ENCODE measurements at regions not wholly inside any gene's neighbourhood (a gene's known extent, or its start where the extent isn't known, plus 50 kb on each side); places are given as distances from the start of the nearest gene placed in this dataset.

DNA sequence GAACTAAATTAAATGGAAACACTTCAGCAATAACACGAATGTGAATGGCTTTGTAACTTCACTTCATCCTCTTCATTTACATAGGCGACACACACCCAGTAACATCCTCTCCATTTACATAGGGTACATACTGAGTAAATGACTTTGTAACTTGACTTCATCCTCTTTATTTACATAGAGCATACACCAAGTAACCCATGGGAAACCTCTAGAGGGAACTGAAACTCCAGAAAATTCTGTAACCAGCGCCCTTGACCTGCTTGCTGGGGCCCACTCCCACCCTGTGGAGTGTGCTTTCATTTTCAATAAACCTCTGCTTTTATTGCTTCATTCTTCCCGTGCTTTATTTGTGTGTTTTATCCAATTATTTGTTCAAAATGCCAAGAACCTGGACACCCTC is 81.6 kb upstream of the OPRM1 start:
- WGBS (ENCODE audit: extremely low coverage, insufficient coverage, low lambda C conversion rate): no CpG with 5 or more reads among the region's 4 CpGs
- no peak overlapping the region for H3K4ac ChIP-seq (ENCODE audit: low read depth, low read length)
- no peak overlapping the region for H3K9ac ChIP-seq (ENCODE audit: low read length)

DNA sequence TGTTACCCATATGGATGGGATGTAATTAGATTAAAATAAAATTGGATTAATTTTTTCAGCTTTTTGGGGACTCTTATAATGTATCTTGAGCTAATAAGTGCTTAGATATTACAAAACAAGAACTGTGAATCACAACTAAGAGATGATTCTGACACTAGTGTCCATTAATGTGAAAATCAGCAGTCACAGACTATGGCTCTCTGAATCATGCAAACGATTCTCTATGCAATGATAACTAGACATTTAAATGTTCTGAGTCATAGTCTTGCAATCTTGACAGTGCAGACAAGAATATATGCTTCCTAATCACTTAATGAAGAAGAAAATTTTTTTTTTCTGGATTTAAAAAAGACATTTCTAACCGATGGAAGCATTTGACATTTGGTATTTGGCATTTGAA is 82.2 kb upstream of the OPRM1 start:
- Histone ChIP-seq H2BK15ac (replicated peaks; ENCODE audit: low read depth) (no peak overlapping the region), H3K4ac (ENCODE audit: low read depth, low read length) (no peak overlapping the region), H3K79me1 (ENCODE audit: low read length) (no peaks in the 10 kb centered on the region), H3K56ac (ENCODE audit: low read length) (no peak overlapping the region), H2AK5ac (ENCODE audit: low read length) (no peak overlapping the region), H3K4me2 (ENCODE audit: low read length) (no peak overlapping the region), H4K8ac (ENCODE audit: low read depth, low read length) (no peak overlapping the region), H3K79me2 (ENCODE audit: control insufficient read depth, insufficient read depth, low read length) (no peaks in the 10 kb centered on the region), H3K4me1 (ENCODE audit: control insufficient read depth, low read depth, low read length) (no peaks in the 10 kb centered on the region), H3K36me3 (ENCODE audit: control insufficient read depth, insufficient read depth, low read length) (no peaks in the 10 kb centered on the region), H2BK120ac (ENCODE audit: low read depth, low read length) (no peak overlapping the region), H3K27ac (ENCODE audit: low read depth, low read length) (no peak overlapping the region), H3K9ac (ENCODE audit: low read length) (no peak overlapping the region), H2BK5ac (ENCODE audit: low read length) (no peak overlapping the region), H4K5ac (ENCODE audit: low read length) (no peak overlapping the region), H3K18ac (ENCODE audit: low read length) (no peak overlapping the region), H3K4me3 (ENCODE audit: low read length) (no peak overlapping the region), H3K27me3 (ENCODE audit: insufficient read depth, low read length, poor library complexity) (no peaks in the 10 kb centered on the region), H3K23ac (ENCODE audit: low read length) (no peak overlapping the region)
- no CpG with 5 or more reads among the region's 2 CpGs for WGBS (ENCODE audit: extremely low coverage, insufficient coverage, low lambda C conversion rate)
- no peak for DNase-seq

More for the DNA sequence above, 81.6 kb upstream of the OPRM1 start:
- Histone ChIP-seq H2AK5ac (ENCODE audit: low read length) (no peak overlapping the region), H3K4me3 (ENCODE audit: low read length) (no peak overlapping the region), H3K56ac (ENCODE audit: low read length) (no peak overlapping the region), H2BK15ac (replicated peaks; ENCODE audit: low read depth) (no peak overlapping the region), H3K4me1 (ENCODE audit: control insufficient read depth, low read depth, low read length) (no peaks in the 10 kb centered on the region), H4K8ac (ENCODE audit: low read depth, low read length) (no peak overlapping the region), H2BK5ac (ENCODE audit: low read length) (no peak overlapping the region), H3K79me2 (ENCODE audit: control insufficient read depth, insufficient read depth, low read length) (no peaks in the 10 kb centered on the region), H3K27ac (ENCODE audit: low read depth, low read length) (no peak overlapping the region), H3K4me2 (ENCODE audit: low read length) (no peak overlapping the region), H3K18ac (ENCODE audit: low read length) (no peak overlapping the region), H3K36me3 (ENCODE audit: control insufficient read depth, insufficient read depth, low read length) (no peaks in the 10 kb centered on the region), H4K5ac (ENCODE audit: low read length) (no peak overlapping the region), H3K79me1 (ENCODE audit: low read length) (no peaks in the 10 kb centered on the region), H3K23ac (ENCODE audit: low read length) (no peak overlapping the region), H2BK120ac (ENCODE audit: low read depth, low read length) (no peak overlapping the region), H3K27me3 (ENCODE audit: insufficient read depth, low read length, poor library complexity) (no peaks in the 10 kb centered on the region)
- DNase-seq: no peak

GRCh38 chr6:153949616-153950015 is 89.4 kb upstream of the OPRM1 start:
- Histone ChIP-seq H3K9ac (ENCODE audit: low read length) (no peak overlapping the region), H3K36me3 (ENCODE audit: control insufficient read depth, insufficient read depth, low read length) (no peaks in the 10 kb centered on the region), H3K56ac (ENCODE audit: low read length) (no peak overlapping the region), H2AK5ac (ENCODE audit: low read length) (no peak overlapping the region), H3K4me3 (ENCODE audit: low read length) (no peak overlapping the region), H2BK120ac (ENCODE audit: low read depth, low read length) (no peak overlapping the region), H4K8ac (ENCODE audit: low read depth, low read length) (no peak overlapping the region), H2BK15ac (replicated peaks; ENCODE audit: low read depth) (no peak overlapping the region), H3K18ac (ENCODE audit: low read length) (no peak overlapping the region), H3K27me3 (ENCODE audit: insufficient read depth, low read length, poor library complexity) (no peaks in the 10 kb centered on the region), H3K27ac (ENCODE audit: low read depth, low read length) (no peak overlapping the region), H3K23ac (ENCODE audit: low read length) (no peak overlapping the region), H3K4me1 (ENCODE audit: control insufficient read depth, low read depth, low read length) (no peaks in the 10 kb centered on the region), H3K4ac (ENCODE audit: low read depth, low read length) (no peak overlapping the region), H3K4me2 (ENCODE audit: low read length) (no peak overlapping the region), H4K5ac (ENCODE audit: low read length) (no peak overlapping the region), H2BK5ac (ENCODE audit: low read length) (no peak overlapping the region), H3K79me1 (ENCODE audit: low read length) (no peaks in the 10 kb centered on the region), H3K79me2 (ENCODE audit: control insufficient read depth, insufficient read depth, low read length) (no peaks in the 10 kb centered on the region)
- DNase-seq: no peak
- WGBS (ENCODE audit: extremely low coverage, insufficient coverage, low lambda C conversion rate): 100% methylated on average over 2 of the region's 4 CpGs

DNA sequence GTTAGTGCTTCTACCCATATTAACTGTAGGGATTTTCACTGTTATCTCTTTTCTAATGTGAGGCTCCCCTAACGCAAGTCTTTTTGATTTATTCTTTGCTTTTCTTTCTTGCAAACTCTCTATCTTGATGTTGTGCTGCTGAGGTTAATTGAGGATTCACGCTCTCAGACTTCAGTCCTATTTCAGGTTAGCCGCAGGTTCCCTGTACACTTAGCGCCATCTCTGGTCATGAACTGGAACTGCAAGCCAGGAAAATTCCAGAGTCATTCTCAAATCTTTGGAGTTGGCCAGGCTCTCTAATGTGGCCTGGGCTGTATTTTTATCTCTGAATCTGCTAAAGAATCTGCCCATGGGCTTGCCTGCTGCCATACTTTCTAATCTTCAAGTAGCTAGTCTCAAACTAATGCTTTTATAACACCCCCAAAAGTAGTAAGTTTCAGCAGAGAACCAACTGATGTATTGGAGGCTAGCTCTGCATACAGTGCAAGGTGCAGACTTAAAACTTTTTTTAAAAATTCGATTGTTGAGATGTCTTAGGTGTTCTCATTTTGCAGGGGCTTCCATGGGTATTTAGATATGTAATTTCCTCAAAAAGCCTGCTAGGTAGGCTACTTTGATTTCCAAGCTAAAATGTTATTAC is 91.1 kb upstream of the OPRM1 start:
- H3K79me1 ChIP-seq (ENCODE audit: low read length): no peaks in the 10 kb centered on the region
- no peak overlapping the region for H3K23ac ChIP-seq (ENCODE audit: low read length)
- DNase-seq: peak; percentile 72
- no peak overlapping the region for H2BK120ac ChIP-seq (ENCODE audit: low read depth, low read length)
- no peak overlapping the region for H3K56ac ChIP-seq (ENCODE audit: low read length)
- H3K4me1 ChIP-seq (ENCODE audit: control insufficient read depth, low read depth, low read length): no peaks in the 10 kb centered on the region
- H2BK15ac ChIP-seq (replicated peaks; ENCODE audit: low read depth): no peak overlapping the region
- H2AK5ac ChIP-seq (ENCODE audit: low read length): no peak overlapping the region
- H3K18ac ChIP-seq (ENCODE audit: low read length): no peak overlapping the region
- WGBS (ENCODE audit: extremely low coverage, insufficient coverage, low lambda C conversion rate): no CpG with 5 or more reads among the region's 5 CpGs
- no peak overlapping the region for H4K8ac ChIP-seq (ENCODE audit: low read depth, low read length)
- H3K4me2 ChIP-seq (ENCODE audit: low read length): no peak overlapping the region
- no peaks in the 10 kb centered on the region for H3K27me3 ChIP-seq (ENCODE audit: insufficient read depth, low read length, poor library complexity)
- no peak overlapping the region for H4K5ac ChIP-seq (ENCODE audit: low read length)
- H3K4ac ChIP-seq (ENCODE audit: low read depth, low read length): no peak overlapping the region
- H3K4me3 ChIP-seq (ENCODE audit: low read length): no peak overlapping the region
- no peak overlapping the region for H2BK5ac ChIP-seq (ENCODE audit: low read length)
- no peak overlapping the region for H3K9ac ChIP-seq (ENCODE audit: low read length)
- no peaks in the 10 kb centered on the region for H3K79me2 ChIP-seq (ENCODE audit: control insufficient read depth, insufficient read depth, low read length)
- no peaks in the 10 kb centered on the region for H3K36me3 ChIP-seq (ENCODE audit: control insufficient read depth, insufficient read depth, low read length)
- H3K27ac ChIP-seq (ENCODE audit: low read depth, low read length): no peak overlapping the region

DNA sequence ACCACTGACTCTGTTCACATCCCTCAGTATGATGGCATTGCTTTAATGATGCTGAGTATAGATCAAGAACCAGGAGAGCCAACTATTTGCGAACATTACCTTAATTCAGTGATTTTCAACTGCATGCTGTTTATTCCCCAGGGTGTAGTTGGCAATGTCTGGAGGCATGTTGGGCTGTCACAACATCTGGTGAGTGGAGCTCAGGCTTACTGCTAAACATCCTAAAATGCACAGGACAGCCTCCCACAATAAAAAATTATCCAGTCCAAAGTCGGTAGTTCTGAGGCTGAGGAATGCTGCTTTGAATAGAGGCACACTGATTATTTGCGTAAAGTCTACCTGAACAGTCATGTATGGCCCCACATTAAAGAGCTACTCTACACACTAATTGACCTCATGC is 94.8 kb upstream of the OPRM1 start:
- no peak overlapping the region for H4K5ac ChIP-seq (ENCODE audit: low read length)
- no peak overlapping the region for H2BK15ac ChIP-seq (replicated peaks; ENCODE audit: low read depth)
- H3K79me2 ChIP-seq (ENCODE audit: control insufficient read depth, insufficient read depth, low read length): no peaks in the 10 kb centered on the region
- H3K18ac ChIP-seq (ENCODE audit: low read length): no peak overlapping the region
- no peak overlapping the region for H3K27ac ChIP-seq (ENCODE audit: low read depth, low read length)
- no peak overlapping the region for H3K23ac ChIP-seq (ENCODE audit: low read length)
- no peaks in the 10 kb centered on the region for H3K27me3 ChIP-seq (ENCODE audit: insufficient read depth, low read length, poor library complexity)
- H3K4ac ChIP-seq (ENCODE audit: low read depth, low read length): no peak overlapping the region
- no peak overlapping the region for H2BK120ac ChIP-seq (ENCODE audit: low read depth, low read length)
- no peak overlapping the region for H3K4me3 ChIP-seq (ENCODE audit: low read length)
- no peak overlapping the region for H3K4me2 ChIP-seq (ENCODE audit: low read length)
- DNase-seq: no peak
- no peaks in the 10 kb centered on the region for H3K4me1 ChIP-seq (ENCODE audit: control insufficient read depth, low read depth, low read length)
- H2BK5ac ChIP-seq (ENCODE audit: low read length): no peak overlapping the region
- no peaks in the 10 kb centered on the region for H3K36me3 ChIP-seq (ENCODE audit: control insufficient read depth, insufficient read depth, low read length)
- no peak overlapping the region for H3K9ac ChIP-seq (ENCODE audit: low read length)
- no peak overlapping the region for H2AK5ac ChIP-seq (ENCODE audit: low read length)
- H3K56ac ChIP-seq (ENCODE audit: low read length): no peak overlapping the region
- no CpG with 5 or more reads among the region's 3 CpGs for WGBS (ENCODE audit: extremely low coverage, insufficient coverage, low lambda C conversion rate)
- H4K8ac ChIP-seq (ENCODE audit: low read depth, low read length): no peak overlapping the region
- no peaks in the 10 kb centered on the region for H3K79me1 ChIP-seq (ENCODE audit: low read length)

- H2AK5ac ChIP-seq (ENCODE audit: low read length): no peak overlapping the region
- no peaks in the 10 kb centered on the region for H3K79me1 ChIP-seq (ENCODE audit: low read length)
- WGBS (ENCODE audit: extremely low coverage, insufficient coverage, low lambda C conversion rate): no CpG with 5 or more reads among the region's 1 CpG
- H3K4me1 ChIP-seq (ENCODE audit: control insufficient read depth, low read depth, low read length): no peaks in the 10 kb centered on the region
- H3K27me3 ChIP-seq (ENCODE audit: insufficient read depth, low read length, poor library complexity): no peaks in the 10 kb centered on the region
- H3K4ac ChIP-seq (ENCODE audit: low read depth, low read length): no peak overlapping the region
- no peak overlapping the region for H2BK120ac ChIP-seq (ENCODE audit: low read depth, low read length)
- H3K23ac ChIP-seq (ENCODE audit: low read length): no peak overlapping the region
- H3K18ac ChIP-seq (ENCODE audit: low read length): no peak overlapping the region
- no peak overlapping the region for H2BK15ac ChIP-seq (replicated peaks; ENCODE audit: low read depth)
- no peak overlapping the region for H4K5ac ChIP-seq (ENCODE audit: low read length)
- no peak overlapping the region for H3K9ac ChIP-seq (ENCODE audit: low read length)
- H3K4me2 ChIP-seq (ENCODE audit: low read length): no peak overlapping the region
- no peak for DNase-seq
- H3K36me3 ChIP-seq (ENCODE audit: control insufficient read depth, insufficient read depth, low read length): no peaks in the 10 kb centered on the region
- no peak overlapping the region for H2BK5ac ChIP-seq (ENCODE audit: low read length)
- H3K4me3 ChIP-seq (ENCODE audit: low read length): no peak overlapping the region
- H3K79me2 ChIP-seq (ENCODE audit: control insufficient read depth, insufficient read depth, low read length): no peaks in the 10 kb centered on the region
- H4K8ac ChIP-seq (ENCODE audit: low read depth, low read length): no peak overlapping the region
- H3K56ac ChIP-seq (ENCODE audit: low read length): no peak overlapping the region
- no peak overlapping the region for H3K27ac ChIP-seq (ENCODE audit: low read depth, low read length)
Measured at GRCh38 chr6:153942361-153942760, 96.7 kb upstream of the OPRM1 start.

Data from mesendoderm (in vitro differentiated cells).